Activated CD8-positive, alpha-beta memory T cell treated with anti-CD3 and anti-CD28 coated beads, Interleukin-2, amount 50 U/mL, for 24 hours (primary cell): ENCODE measurements at regions not wholly inside any gene's neighbourhood (a gene's known extent, or its start where the extent isn't known, plus 50 kb on each side); places are given as distances from the start of the nearest gene placed in this dataset.
"Not testable (repeated sequence)": the region's sequence is repeated elsewhere in the genome, so short reads cannot be mapped to it uniquely, and the experiment has no call there.

Source experiments
- DNase-seq: peaks from one replicate; pipeline ENCODE4 v3.0.0-alpha.2; 2020; ENCODE audit errors: extremely low read depth

DNA sequence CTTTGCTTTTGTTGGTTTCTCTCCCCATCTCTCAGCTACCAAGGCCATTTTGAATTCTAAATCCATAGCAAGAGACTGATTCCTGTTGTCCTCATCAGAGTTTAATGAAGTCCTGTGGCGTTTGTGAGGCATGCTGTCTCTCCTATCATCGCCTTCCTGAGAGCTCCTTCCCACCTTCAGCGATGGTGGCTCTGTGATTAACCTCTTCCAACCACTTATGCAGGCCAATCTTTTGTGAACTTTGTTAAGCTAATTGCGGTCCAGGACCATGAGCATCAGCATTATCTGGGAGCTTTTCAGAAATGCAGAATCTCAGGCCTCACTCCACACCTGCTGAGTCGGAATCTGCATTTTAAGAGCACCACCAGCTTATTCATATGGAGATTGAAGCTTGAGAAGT lies 272.5 kb upstream of the CDYL start:
- no peak for DNase-seq

DNA sequence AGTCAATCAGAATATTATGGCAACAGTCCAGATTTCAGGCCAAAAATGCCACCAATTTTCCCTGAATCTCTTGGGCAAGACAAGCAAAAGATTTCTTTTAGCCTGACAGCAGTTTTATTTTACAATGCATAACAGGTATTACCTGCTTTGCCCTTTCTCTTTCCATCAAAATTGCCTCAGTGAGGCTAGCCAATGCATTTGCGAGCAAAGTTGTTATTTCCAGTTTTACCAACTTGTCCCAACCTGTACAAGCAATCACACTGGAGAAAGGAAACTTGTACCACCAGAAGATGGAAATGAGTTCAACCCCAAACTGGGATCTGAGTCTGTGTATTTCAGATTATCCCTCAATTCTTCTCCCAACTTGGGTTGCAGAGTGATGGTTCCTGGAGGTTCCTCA lies 279.9 kb upstream of the CDYL start:
- no peak for DNase-seq

DNA sequence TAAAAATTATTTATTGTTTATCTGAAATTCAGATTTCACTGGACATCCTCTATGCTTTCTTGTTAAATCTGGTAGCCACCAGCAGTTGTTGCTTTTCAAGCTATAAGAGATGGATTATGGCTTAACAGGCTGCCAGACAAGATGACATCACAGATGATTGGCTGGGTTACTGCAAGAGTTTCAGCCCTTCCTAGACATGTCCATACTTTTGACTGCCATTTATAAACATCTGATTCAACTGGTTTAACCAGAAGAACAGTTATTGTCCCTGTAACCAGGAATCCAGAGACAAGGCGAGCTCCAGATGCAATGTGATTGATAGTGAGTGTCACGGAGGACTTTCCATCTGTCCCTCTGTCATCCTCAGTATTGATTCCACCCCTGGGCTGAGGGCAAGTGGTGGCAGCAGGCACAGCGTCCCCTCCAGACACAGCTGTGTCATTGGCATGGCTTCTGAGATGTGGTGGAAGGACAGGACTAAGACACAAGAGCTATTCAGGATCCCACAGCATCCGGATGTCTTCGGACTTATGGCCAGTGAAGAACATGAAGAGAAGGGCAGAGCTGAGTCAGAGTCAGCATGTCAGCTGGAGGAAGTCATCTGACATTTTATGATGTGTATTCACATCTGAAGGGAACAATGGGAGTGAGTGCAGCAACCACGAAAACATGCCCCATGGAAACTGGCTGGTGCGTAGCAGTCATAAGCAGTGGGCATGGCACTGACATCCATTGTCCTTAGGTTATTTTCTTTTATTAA lies 284.5 kb upstream of the CDYL start:
- no peak for DNase-seq

GRCh38 chr6:4489538-4489937 lies 286.7 kb upstream of the CDYL start:
- DNase-seq, result no peak

- DNase-seq, result no peak
Measured at GRCh38 chr6:4488389-4488788, 287.8 kb upstream of the CDYL start.

- DNase-seq, result no peak
Measured at GRCh38 chr6:4487538-4487937, 288.7 kb upstream of the CDYL start.

- DNase-seq, result no peak
Measured at GRCh38 chr6:4486568-4487315, 289.5 kb upstream of the CDYL start.

- no peak for DNase-seq
Measured at GRCh38 chr6:4485735-4486134, 290.5 kb upstream of the CDYL start.

- no peak for DNase-seq
Measured at GRCh38 chr6:4482461-4482860, 293.7 kb upstream of the CDYL start.

DNA sequence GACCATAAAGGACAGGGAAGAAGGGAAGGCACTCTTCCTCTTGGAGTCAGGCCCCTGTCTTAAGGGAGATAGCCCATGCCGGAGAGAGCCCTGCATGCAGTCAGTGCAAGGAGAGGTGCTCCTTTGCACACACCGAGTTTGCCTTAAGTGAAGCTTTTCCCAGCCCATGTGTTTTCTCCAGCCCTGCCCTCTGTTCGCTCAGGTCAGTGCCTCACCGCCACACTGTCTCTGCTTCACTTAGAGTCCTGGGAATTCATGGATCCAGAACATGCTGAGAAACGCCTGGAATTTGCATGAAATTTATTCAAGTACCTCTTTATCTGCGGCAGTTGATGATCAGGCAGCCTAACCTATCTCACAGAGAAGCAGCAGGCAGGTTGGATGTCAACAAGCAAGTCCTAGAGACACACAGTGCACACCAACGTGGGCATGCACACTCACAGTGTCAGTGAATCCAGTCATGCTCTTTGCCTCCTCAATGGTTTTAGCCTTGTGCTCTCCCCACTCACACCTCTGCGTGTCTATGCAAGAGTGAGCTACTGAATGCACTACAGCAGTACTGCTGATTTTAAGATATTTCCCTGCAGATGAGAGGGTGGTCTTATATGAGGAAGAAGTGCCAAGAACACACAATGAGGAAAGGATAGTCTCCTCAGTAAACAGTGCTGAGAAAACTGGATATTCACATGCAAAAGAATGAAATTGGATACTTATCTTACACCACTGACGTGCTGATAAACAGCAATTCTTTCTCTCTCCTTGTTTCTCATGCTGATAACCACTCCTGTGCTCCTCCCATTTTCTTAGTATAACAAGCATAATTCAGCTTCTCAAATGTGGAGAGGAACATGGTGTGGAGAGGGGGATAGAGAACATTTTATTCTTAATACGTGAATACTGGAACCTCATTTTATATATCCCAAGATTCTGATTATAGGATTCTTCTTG lies 295.1 kb upstream of the CDYL start:
- no peak for DNase-seq

DNA sequence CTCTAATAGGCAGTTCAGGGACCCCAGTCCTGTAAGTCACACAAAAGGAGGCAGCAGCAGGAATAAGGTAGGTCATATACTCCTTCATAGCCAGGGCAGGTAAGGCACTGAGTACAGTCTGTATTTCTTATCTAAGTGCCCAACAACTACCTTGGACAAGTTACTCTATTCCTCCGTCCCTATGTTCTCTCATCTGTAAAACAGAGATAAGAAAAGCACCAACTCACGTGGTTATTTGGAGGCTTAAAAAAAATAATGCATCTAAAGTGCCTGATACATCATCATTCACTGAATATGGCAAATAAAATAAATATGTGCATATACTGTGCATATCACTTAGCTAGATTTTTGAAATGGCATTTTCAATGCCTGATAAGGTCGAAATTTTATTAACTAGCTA lies 298.1 kb upstream of the CDYL start:
- DNase-seq, result no peak

- DNase-seq, result no peak
Measured at GRCh38 chr6:4474810-4475209, 301.4 kb upstream of the CDYL start.

DNA sequence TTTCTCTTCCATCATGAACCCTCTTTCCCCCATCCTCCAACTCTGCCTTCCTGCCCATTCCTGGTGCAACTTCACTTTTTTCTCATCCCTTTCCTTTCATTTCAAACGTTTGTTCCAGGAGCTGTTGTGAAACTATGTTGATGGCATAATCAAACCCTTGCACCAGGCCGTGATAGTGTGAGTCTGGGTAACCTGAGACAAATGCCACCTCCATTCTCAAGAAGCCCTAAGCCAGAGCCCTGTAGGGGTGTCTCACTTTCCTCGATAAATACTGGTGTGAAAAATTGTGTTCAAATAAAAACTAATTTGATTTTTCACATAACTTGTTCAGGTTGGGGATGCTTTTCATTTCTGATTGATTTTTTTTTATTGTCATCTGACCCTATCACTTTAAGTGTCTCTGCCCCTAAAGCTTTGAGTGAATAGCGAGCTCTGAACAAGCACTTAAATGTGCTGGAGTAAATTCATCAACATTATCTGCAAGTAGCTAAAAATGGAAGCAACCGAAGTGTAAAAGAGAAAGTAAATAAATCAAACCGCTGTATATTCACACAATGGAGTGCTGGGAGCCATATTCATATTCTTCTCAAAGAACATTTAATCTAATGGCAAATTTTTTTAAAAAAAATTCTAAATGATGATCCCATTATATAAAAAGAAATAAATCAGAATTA lies 303.1 kb upstream of the CDYL start:
- no peak for DNase-seq

DNA sequence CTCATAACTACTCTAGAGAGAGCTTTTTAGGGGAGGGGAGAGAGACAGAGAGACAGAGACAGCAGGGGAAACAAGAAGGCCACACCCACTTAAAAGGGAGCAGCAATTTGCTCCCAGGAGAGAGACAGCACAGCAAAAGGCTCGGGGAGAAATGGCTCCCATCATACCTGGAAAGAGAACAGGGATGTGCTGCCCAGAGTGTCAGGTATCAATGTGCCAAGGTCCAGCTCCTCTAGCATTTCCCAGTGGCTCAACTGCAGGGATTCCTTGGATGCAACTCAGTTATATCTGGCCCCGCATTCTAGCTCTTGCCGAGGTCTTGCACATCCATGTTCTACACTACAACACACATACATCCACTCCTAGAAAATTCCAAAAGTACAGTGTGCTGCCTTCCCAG lies 304.0 kb upstream of the CDYL start:
- DNase-seq, result no peak

- not testable (repeated sequence) for DNase-seq
Measured at GRCh38 chr6:4471515-4471914, 304.7 kb upstream of the CDYL start.

DNA sequence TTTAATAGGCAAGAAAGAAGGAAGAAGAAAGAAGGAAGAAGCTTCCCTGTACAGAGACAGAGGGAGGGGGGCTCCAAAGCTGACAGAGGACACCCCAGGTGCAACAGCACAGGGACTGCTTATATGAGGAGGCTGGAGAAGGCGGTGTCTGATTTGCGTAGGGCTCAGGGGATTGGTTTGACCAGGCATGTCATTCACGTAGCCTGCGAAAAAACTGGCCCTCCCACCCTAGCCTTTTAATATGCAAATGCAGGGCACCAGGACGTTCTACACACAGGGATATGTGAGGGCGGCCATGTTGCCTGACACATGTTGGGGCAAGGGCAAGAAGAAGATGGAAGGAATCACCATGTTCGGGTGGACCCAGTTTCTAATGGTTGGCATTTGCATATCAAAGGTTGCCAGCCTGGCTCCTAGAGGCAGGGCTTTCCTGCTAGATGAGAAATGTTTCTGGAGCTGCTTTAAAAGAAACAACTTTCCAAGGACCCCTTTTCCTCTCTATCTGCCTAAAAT lies 305.4 kb upstream of the CDYL start:
- no peak for DNase-seq

DNA sequence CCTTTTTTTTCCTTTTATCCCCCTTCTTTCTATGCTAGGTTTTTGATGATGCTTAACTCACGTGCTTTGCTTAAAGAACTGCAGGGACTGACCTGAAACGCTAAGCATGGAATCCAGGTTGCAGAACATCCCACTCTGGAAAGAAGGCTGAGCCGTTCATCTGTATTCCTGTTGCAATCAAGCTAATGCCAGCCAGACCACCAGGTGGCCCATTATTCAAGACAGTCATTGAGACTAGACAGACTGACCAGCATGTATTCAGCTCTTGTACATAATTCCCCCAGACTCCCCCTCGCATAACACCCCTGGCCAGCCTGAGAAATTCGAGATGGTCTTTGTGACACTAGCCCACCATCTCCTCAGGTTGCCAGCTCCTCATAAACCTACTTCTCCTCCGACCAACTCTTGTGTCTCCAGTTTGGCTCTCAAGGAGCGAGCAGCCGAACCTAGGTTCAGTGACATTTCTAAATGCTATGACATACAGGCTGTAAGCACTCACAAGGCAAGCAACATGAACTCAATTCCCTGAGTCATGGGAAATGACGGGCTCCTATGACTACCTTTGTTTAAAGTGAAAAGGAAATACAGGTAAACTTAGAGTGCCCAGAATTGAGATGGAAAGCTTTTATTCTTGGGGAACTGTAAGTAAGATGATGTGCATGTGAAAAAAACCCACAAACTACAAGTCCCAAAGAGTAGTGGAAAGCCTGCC lies 309.3 kb upstream of the CDYL start:
- no peak for DNase-seq

GRCh38 chr6:4466261-4466660 lies 309.9 kb upstream of the CDYL start:
- DNase-seq, result no peak

DNA sequence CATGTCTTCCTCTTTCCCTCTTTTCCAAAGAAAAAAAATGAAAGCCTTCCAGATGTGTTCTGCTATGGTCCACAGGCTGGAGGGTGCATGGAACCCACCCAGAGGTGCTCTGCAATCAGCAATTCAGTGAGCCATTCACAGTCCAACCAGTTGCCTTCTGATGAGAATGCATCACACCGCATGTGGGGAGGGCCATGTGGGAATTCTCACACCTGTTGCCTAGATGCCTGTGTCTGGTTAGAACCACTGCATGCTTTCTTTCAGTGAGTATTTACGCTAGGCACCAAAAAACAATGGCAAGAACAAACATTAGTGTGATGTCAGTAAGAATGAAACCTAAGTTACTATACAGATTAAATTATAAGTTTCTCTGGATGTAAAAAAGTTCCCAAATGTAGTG lies 311.6 kb upstream of the CDYL start:
- no peak for DNase-seq

DNA sequence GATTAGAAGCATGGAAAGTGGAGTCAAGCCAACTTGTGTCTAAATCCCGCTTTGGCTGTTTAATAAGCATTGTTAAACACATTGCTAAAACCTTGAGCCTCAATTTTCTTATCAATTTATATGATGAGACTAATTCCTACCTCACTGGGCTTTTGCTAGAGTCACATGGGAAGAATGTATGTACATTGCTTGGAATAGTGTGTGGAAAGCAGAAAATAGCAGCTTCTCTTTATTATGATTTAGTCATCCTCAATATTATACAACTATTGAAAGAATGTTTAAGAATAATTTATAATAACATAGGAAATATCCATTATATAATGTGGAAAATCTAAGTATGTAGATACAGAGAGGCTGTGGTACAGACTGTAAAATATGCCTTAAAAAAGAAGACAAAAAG lies 313.0 kb upstream of the CDYL start:
- DNase-seq, result no peak
